Caco-2 (cell line): ENCODE measurements at regions not wholly inside any gene's neighbourhood (a gene's known extent, or its start where the extent isn't known, plus 50 kb on each side); places are given as distances from the start of the nearest gene placed in this dataset.
"Not testable (repeated sequence)": the region's sequence is repeated elsewhere in the genome, so short reads cannot be mapped to it uniquely, and the experiment has no call there.

Experiments
- BruUV-seq: library from RNA; stranded (reverse); fragments of 400-500 nt; replicated peaks from 2 replicates; lab custom pipeline; 2021; lab: Mats Ljungman, UMichigan
- CTCF ChIA-PET: fragments of 300-600 bp; sonication (Branson Sonifier 250); formaldehyde crosslinking; loops from one replicate; lab custom pipeline; 2022; ENCODE audit warnings: antibody characterized with exemption; lab: Charles Lee
- POLR2A ChIA-PET: fragments of 300-600 bp; sonication (Branson Sonifier 250); formaldehyde crosslinking; loops from one replicate; lab custom pipeline; 2022; ENCODE audit warnings: antibody characterized with exemption; lab: Charles Lee
- DNase-seq, 2 experiments: peaks; one replicate each; pipeline versions ENCODE4 v3.0.0 to v3.0.0-alpha.2; 2020 to 2022
- H3K27me3 ChIP-seq: replicated peaks from 2 replicates; pipeline ENCODE4 v1.6.0; 2011; ENCODE audit warnings: low read length; ENCODE audit not compliant: control insufficient read depth, insufficient read depth
- H3K36me3 ChIP-seq: 2 replicates; pipeline ENCODE4 v1.5.1; 2011; ENCODE audit warnings: low read length; ENCODE audit not compliant: control insufficient read depth, insufficient read depth
- H3K4me1 ChIP-seq: fragments of 250-450 bp; sonication (Bioruptor Pico); 2 replicates; pipeline ENCODE4 v1.5.1; 2020; ENCODE audit warnings: mild to moderate bottlenecking
- H3K4me3 ChIP-seq: 2 replicates; pipeline ENCODE4 v1.5.1; 2011; ENCODE audit warnings: low read depth, mild to moderate bottlenecking, control low read depth, low read length
- H3K9me3 ChIP-seq: fragments of 250-450 bp; sonication (Bioruptor Pico); 2 replicates; pipeline ENCODE4 v1.5.1; 2020; ENCODE audit warnings: mild to moderate bottlenecking, moderate library complexity
- H3K27ac Mint-ChIP-seq: one replicate; pipeline ENCODE4 v1.8.0; 2022; ENCODE audit warnings: mixed read lengths; ENCODE audit not compliant: unreplicated experiment
- H3K27me3 Mint-ChIP-seq: one replicate; pipeline ENCODE4 v1.8.0; 2022; ENCODE audit warnings: mixed read lengths; ENCODE audit not compliant: insufficient read depth, unreplicated experiment
- H3K36me3 Mint-ChIP-seq: one replicate; pipeline ENCODE4 v1.8.0; 2022; ENCODE audit warnings: mild to moderate bottlenecking, mixed read lengths; ENCODE audit not compliant: insufficient read depth, unreplicated experiment
- H3K4me1 Mint-ChIP-seq: one replicate; pipeline ENCODE4 v1.8.0; 2022; ENCODE audit warnings: low read depth, mixed read lengths; ENCODE audit not compliant: unreplicated experiment
- H3K4me3 Mint-ChIP-seq: one replicate; pipeline ENCODE4 v1.8.0; 2022; ENCODE audit warnings: mild to moderate bottlenecking, moderate library complexity, mixed read lengths; ENCODE audit not compliant: unreplicated experiment
- H3K9me3 Mint-ChIP-seq: one replicate; pipeline ENCODE4 v1.8.0; 2022; ENCODE audit warnings: mixed read lengths; ENCODE audit not compliant: unreplicated experiment
- intact Hi-C: fragments of 100-400 bp; cut with micrococcal nuclease; formaldehyde crosslinking; loops from one replicate; pipeline ENCODE4 v1.10.0; 2022; ENCODE audit not compliant: unreplicated experiment

DNA sequence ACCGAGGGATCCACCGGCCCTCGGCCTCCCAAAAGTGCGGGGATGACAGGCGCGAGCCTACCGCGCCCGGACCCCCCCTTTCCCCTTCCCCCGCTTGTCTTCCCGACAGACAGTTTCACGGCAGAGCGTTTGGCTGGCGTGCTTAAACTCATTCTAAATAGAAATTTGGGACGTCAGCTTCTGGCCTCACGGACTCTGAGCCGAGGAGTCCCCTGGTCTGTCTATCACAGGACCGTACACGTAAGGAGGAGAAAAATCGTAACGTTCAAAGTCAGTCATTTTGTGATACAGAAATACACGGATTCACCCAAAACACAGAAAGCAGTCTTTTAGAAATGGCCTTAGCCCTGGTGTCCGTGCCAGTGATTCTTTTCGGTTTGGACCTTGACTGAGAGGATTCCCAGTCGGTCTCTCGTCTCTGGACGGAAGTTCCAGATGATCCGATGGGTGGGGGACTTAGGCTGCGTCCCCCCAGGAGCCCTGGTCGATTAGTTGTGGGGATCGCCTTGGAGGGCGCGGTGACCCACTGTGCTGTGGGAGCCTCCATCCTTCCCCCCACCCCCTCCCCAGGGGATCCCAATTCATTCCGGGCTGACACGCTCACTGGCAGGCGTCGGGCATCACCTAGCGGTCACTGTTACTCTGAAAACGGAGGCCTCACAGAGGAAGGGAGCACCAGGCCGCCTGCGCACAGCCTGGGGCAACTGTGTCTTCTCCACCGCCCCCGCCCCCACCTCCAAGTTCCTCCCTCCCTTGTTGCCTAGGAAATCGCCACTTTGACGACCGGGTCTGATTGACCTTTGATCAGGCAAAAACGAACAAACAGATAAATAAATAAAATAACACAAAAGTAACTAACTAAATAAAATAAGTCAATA lies 2093.4 kb upstream of the TPTE start:
- POLR2A ChIA-PET = not testable (repeated sequence)

DNA sequence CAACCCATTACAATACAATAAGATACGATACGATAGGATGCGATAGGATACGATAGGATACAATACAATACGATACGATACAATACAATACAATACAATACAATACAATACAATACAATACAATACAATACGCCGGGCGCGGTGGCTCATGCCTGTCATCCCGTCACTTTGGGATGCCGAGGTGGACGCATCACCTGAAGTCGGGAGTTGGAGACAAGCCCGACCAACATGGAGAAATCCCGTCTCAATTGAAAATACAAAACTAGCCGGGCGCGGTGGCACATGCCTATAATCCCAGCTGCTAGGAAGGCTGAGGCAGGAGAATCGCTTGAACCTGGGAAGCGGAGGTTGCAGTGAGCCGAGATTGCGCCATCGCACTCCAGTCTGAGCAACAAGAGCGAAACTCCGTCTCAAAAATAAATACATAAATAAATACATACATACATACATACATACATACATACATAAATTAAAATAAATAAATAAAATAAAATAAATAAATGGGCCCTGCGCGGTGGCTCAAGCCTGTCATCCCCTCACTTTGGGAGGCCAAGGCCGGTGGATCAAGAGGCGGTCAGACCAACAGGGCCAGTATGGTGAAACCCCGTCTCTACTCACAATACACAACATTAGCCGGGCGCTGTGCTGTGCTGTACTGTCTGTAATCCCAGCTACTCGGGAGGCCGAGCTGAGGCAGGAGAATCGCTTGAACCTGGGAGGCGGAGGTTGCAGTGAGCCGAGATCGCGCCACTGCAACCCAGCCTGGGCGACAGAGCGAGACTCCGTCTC lies 2092.5 kb upstream of the TPTE start:
- DNase-seq, H3K27me3 ChIP-seq, H3K36me3 ChIP-seq, H3K4me1 Mint-ChIP-seq, CTCF ChIA-PET, H3K4me3 ChIP-seq, POLR2A ChIA-PET, H3K4me3 Mint-ChIP-seq, H3K27me3 Mint-ChIP-seq, H3K9me3 Mint-ChIP-seq, H3K9me3 ChIP-seq, H3K27ac Mint-ChIP-seq, H3K4me1 ChIP-seq, H3K36me3 Mint-ChIP-seq, BruUV-seq, intact Hi-C loops: not testable (repeated sequence)

More for the DNA sequence above, 2093.4 kb upstream of the TPTE start:
- intact Hi-C loops, H3K36me3 Mint-ChIP-seq, H3K27ac Mint-ChIP-seq, H3K4me3 ChIP-seq, H3K4me3 Mint-ChIP-seq, CTCF ChIA-PET, H3K4me1 Mint-ChIP-seq, DNase-seq, BruUV-seq, H3K9me3 Mint-ChIP-seq, H3K27me3 Mint-ChIP-seq, H3K36me3 ChIP-seq, H3K27me3 ChIP-seq, H3K4me1 ChIP-seq, H3K9me3 ChIP-seq: not testable (repeated sequence)

DNA sequence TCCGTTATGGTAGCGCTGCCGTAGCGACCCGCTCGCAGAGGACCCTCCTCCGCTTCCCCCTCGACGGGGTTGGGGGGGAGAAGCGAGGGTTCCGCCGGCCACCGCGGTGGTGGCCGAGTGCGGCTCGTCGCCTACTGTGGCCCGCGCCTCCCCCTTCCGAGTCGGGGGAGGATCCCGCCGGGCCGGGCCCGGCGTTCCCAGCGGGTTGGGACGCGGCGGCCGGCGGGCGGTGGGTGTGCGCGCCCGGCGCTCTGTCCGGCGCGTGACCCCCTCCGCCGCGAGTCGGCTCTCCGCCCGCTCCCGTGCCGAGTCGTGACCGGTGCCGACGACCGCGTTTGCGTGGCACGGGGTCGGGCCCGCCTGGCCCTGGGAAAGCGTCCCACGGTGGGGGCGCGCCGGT lies 2086.7 kb upstream of the TPTE start:
- POLR2A ChIA-PET, H3K36me3 Mint-ChIP-seq, H3K27me3 Mint-ChIP-seq, DNase-seq, BruUV-seq, H3K9me3 ChIP-seq, H3K36me3 ChIP-seq, H3K4me1 ChIP-seq, H3K9me3 Mint-ChIP-seq, H3K4me1 Mint-ChIP-seq, CTCF ChIA-PET, H3K4me3 ChIP-seq, H3K4me3 Mint-ChIP-seq, H3K27ac Mint-ChIP-seq, intact Hi-C loops, H3K27me3 ChIP-seq: not testable (repeated sequence)

DNA sequence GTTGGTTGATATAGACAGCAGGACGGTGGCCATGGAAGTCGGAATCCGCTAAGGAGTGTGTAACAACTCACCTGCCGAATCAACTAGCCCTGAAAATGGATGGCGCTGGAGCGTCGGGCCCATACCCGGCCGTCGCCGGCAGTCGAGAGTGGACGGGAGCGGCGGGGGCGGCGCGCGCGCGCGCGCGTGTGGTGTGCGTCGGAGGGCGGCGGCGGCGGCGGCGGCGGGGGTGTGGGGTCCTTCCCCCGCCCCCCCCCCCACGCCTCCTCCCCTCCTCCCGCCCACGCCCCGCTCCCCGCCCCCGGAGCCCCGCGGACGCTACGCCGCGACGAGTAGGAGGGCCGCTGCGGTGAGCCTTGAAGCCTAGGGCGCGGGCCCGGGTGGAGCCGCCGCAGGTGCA lies 2078.3 kb upstream of the TPTE start:
- H3K27me3 ChIP-seq, DNase-seq, intact Hi-C loops, H3K4me3 ChIP-seq, H3K4me3 Mint-ChIP-seq, H3K9me3 Mint-ChIP-seq, H3K27ac Mint-ChIP-seq, BruUV-seq, CTCF ChIA-PET, H3K4me1 ChIP-seq, POLR2A ChIA-PET, H3K9me3 ChIP-seq, H3K27me3 Mint-ChIP-seq, H3K4me1 Mint-ChIP-seq, H3K36me3 Mint-ChIP-seq, H3K36me3 ChIP-seq: not testable (repeated sequence)

DNA sequence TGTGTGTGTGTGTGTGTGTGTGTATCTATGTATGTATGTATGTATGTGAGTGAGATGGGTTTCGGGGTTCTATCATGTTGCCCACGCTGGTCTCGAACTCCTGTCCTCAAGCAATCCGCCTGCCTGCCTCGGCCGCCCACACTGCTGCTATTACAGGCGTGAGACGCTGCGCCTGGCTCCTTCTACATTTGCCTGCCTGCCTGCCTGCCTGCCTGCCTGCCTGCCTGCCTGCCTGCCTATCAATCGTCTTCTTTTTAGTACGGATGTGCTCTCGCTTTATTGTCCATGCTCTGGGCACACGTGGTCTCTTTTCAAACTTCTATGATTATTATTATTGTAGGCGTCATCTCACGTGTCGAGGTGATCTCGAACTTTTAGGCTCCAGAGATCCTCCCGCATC lies 2071.6 kb upstream of the TPTE start:
- intact Hi-C loops, H3K4me3 ChIP-seq, H3K27ac Mint-ChIP-seq, H3K4me3 Mint-ChIP-seq, H3K27me3 Mint-ChIP-seq, CTCF ChIA-PET, POLR2A ChIA-PET, BruUV-seq, H3K36me3 ChIP-seq, H3K36me3 Mint-ChIP-seq, H3K9me3 Mint-ChIP-seq, DNase-seq, H3K4me1 Mint-ChIP-seq, H3K27me3 ChIP-seq, H3K9me3 ChIP-seq, H3K4me1 ChIP-seq: not testable (repeated sequence)

DNA sequence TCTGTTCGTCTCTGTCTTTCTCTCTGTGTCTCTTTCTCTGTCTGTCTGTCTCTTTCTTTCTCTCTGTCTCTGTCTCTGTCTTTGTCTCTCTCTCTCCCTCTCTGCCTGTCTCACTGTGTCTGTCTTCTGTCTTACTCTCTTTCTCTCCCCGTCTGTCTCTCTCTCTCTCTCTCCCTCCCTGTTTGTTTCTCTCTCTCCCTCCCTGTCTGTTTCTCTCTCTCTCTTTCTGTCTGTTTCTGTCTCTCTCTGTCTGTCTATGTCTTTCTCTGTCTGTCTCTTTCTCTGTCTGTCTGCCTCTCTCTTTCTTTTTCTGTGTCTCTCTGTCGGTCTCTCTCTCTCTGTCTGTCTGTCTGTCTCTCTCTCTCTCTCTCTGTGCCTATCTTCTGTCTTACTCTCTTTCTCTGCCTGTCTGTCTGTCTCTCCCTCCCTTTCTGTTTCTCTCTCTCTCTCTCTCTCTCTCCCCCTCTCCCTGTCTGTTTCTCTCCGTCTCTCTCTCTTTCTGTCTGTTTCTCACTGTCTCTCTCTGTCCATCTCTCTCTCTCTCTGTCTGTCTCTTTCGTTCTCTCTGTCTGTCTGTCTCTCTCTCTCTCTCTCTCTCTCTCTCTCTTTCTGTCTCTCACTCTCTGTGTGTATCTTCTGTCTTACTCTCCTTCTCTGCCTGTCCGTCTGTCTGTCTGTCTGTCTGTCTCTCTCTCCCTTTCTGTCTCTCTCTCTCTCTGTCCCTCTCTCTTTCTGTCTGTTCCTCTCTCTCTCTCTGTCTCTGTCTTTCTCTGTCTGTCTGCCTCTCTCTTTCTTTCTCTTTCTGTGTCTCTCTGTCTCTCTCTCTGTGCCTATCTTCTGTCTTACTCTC lies 2065.9 kb upstream of the TPTE start:
- POLR2A ChIA-PET, H3K36me3 ChIP-seq, H3K36me3 Mint-ChIP-seq, H3K4me1 ChIP-seq, H3K27ac Mint-ChIP-seq, H3K27me3 ChIP-seq, H3K4me3 Mint-ChIP-seq, H3K9me3 Mint-ChIP-seq, intact Hi-C loops, DNase-seq, CTCF ChIA-PET, H3K9me3 ChIP-seq, BruUV-seq, H3K4me1 Mint-ChIP-seq, H3K4me3 ChIP-seq, H3K27me3 Mint-ChIP-seq: not testable (repeated sequence)
